ENCODE measurements at regions not wholly inside any gene's neighbourhood (a gene's known extent, or its start where the extent isn't known, plus 50 kb on each side); places are given as distances from the start of the nearest gene placed in this dataset.
"Not testable (repeated sequence)": the region's sequence is repeated elsewhere in the genome, so short reads cannot be mapped to it uniquely, and the experiment has no call there.

DNA sequence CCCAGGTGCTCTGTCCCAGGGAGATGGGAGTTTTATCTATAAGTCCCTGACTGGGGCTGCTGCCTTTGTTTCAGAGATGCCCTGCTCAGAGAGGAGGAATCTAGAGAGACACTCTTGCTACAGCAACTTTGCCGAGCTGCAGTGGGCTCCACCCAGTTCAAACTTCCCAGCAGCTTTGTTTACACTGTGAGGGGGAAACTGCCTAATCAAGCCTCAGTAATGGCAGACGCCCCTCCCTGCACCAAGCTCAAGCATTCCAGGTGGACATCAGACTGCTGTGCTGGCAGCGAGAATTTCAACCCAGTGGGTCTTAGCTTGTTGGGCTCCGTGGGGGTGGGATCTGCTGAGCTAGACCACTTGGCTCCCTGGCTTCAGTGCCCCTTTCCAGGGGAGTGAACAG, 50.2 kb upstream of the RASA1 start:
- not testable (repeated sequence) for DNase-seq
